K562 (cell line): ENCODE measurements at regions not wholly inside any gene's neighbourhood (a gene's known extent, or its start where the extent isn't known, plus 50 kb on each side); places are given as distances from the start of the nearest gene placed in this dataset.

Experiments used
- ATAC-seq: fragments of 200-7000 bp; cut with Tn5 transposase; 3 replicates; pipeline ENCODE4 v1.9.1; 2020; ENCODE audit warnings: moderate library complexity
- BruUV-seq: library from RNA; stranded (reverse); fragments of 400-500 nt; replicated peaks from 2 replicates; lab custom pipeline; 2021; lab: Mats Ljungman, UMichigan
- CTCF ChIA-PET: fragments of 300-600 bp; formaldehyde crosslinking; extraction: SDS; loops from one replicate; lab custom pipeline; 2021; ENCODE audit warnings: low intra/inter-chr PET ratio; lab: Yijun Ruan, JAX
- POLR2A ChIA-PET: fragments of 300-600, 350-650 bp; sonication (Branson Sonifier 250); formaldehyde crosslinking; extraction: SDS; loops from one replicate; lab custom pipeline; 2021; ENCODE audit warnings: antibody characterized with exemption, inconsistent platforms; lab: Yijun Ruan, JAX
- DNase-seq, 4 experiments: peaks; one replicate each; pipeline versions ENCODE4 v3.0.0 to v3.0.0-alpha.2; 2011 to 2018; ENCODE audit warnings: low spot score in 3 of 4, mixed read lengths in 3 of 4; ENCODE audit errors: extremely low read depth in 1 of 4
- FAIRE-seq: peaks from 2 replicates; lab custom pipeline; 2011; peaks lifted over from hg19 to GRCh38; lab: Jason Lieb, UNC
- H2AFZ ChIP-seq: 2 replicates; pipeline ENCODE4 v1.6.0; 2011; ENCODE audit warnings: low read depth, low read length, control low read depth, inconsistent platforms
- H3K27ac ChIP-seq: fragments of 200-600 bp; 3 replicates; pipeline ENCODE4 v1.8.0; 2011; ENCODE audit warnings: low read depth, mild to moderate bottlenecking, control low read depth, inconsistent platforms, low read length, moderate library complexity, mixed read lengths; ENCODE audit errors: extremely low read depth
- H3K27me3 ChIP-seq, 2 experiments: fragments of 300-600 bp in 1 of 2; 2 replicates in 1 of 2; 3 replicates in 1 of 2; pipeline versions ENCODE4 v1.6.0 to v1.8.0; 2011; ENCODE audit warnings: inconsistent platforms in 2 of 2, low read length in 2 of 2, mild to moderate bottlenecking in 1 of 2, mixed read lengths in 1 of 2, moderate library complexity in 1 of 2; ENCODE audit not compliant: control insufficient read depth in 2 of 2, insufficient read depth in 2 of 2
- H3K36me3 ChIP-seq: fragments of 300-600 bp; 3 replicates; pipeline ENCODE4 v1.8.0; 2011; ENCODE audit warnings: mild to moderate bottlenecking, low read length, inconsistent platforms; ENCODE audit not compliant: control insufficient read depth, insufficient read depth
- H3K4me1 ChIP-seq, 2 experiments: fragments of 200-600 bp in 1 of 2; replicated peaks in 1 of 2; 2 replicates in 1 of 2; 3 replicates in 1 of 2; pipeline versions ENCODE4 v1.5.1 to v1.8.0; 2011; ENCODE audit warnings: inconsistent platforms in 2 of 2, low read length in 2 of 2, mild to moderate bottlenecking in 1 of 2, mixed read lengths in 1 of 2, moderate library complexity in 1 of 2; ENCODE audit not compliant: control insufficient read depth in 2 of 2, insufficient read depth in 2 of 2
- H3K4me2 ChIP-seq: 2 replicates; pipeline ENCODE4 v1.6.1; 2011; ENCODE audit warnings: low read length, control low read depth, inconsistent platforms, mixed read lengths; ENCODE audit not compliant: insufficient read depth
- H3K4me3 ChIP-seq: fragments of 200-600 bp; sonication (generic), shearing (Covaris generic); 2 replicates; pipeline ENCODE4 v1.5.1; 2016; ENCODE audit warnings: control low read depth, inconsistent platforms
- H3K79me2 ChIP-seq: fragments of 200-600 bp; 3 replicates; pipeline ENCODE4 v1.8.0; 2011; ENCODE audit warnings: low read length, inconsistent platforms; ENCODE audit not compliant: control insufficient read depth, insufficient read depth
- H3K9ac ChIP-seq, 2 experiments: 2 replicates each; pipeline versions ENCODE4 v1.6.0 to v1.6.1; 2011; ENCODE audit warnings: low read depth in 2 of 2, low read length in 2 of 2, control low read depth in 1 of 2, inconsistent platforms in 1 of 2, mild to moderate bottlenecking in 1 of 2, mixed read lengths in 1 of 2; ENCODE audit not compliant: insufficient read depth in 1 of 2
- H3K9me1 ChIP-seq: one replicate; pipeline ENCODE4 v1.6.0; 2011; ENCODE audit warnings: inconsistent platforms, mild to moderate bottlenecking, low read length, moderate library complexity; ENCODE audit not compliant: control insufficient read depth, insufficient read depth
- H3K9me3 ChIP-seq: replicated peaks from 2 replicates; pipeline ENCODE4 v1.5.1; 2011; ENCODE audit warnings: low read depth, low read length, inconsistent platforms; ENCODE audit not compliant: control insufficient read depth, insufficient read depth
- H4K20me1 ChIP-seq: replicated peaks from 2 replicates; pipeline ENCODE4 v1.6.1; 2011; ENCODE audit warnings: low read length, inconsistent platforms, mixed read lengths; ENCODE audit not compliant: control insufficient read depth, insufficient read depth
- MCM3 ChIP-seq: fragments of 450-650 bp; IDR thresholded peaks from 2 replicates; pipeline ENCODE4 v1.6.1; 2016
- SIN3B ChIP-seq: fragments of 450-650 bp; IDR thresholded peaks from 2 replicates; pipeline ENCODE4 v1.6.1; 2017; ENCODE audit warnings: low read depth, mild to moderate bottlenecking, moderate library complexity
- XRCC5 ChIP-seq: fragments of 200-400 bp; formaldehyde crosslinking; IDR thresholded peaks from 2 replicates; pipeline ENCODE4 v1.6.1; 2017; ENCODE audit warnings: low read depth, mild to moderate bottlenecking, low read length
- WGBS: fragments of 100-300 bp; shearing (Covaris generic); methylation state at CpG from one replicate; pipeline ENCODE4 v1.1.6; 2016; ENCODE audit warnings: low coverage, mixed read lengths; ENCODE audit not compliant: insufficient coverage; ENCODE audit errors: missing lambda C conversion rate; 5-methylcytosine and 5-hydroxymethylcytosine counted together
- in situ Hi-C: fragments of 300-500 bp; cut with MboI; formaldehyde crosslinking; loops from 4 replicates; pipeline ENCODE4 v1.15.0; 2018; ENCODE audit warnings: inconsistent platforms, mixed read lengths
- intact Hi-C: fragments of 100-400 bp; cut with micrococcal nuclease; formaldehyde crosslinking; loops from 2 replicates; pipeline ENCODE4 v1.14.2; 2022
- TF ChIP-seq, protein P1 (sequence below): sonication (generic); formaldehyde crosslinking; IDR thresholded peaks from 2 replicates; pipeline ENCODE4 v1.8.0; 2022; ENCODE audit warnings: missing genetic modification reagents, mild to moderate bottlenecking, moderate library complexity, borderline replicate concordance
- TF ChIP-seq, protein P2 (sequence below): fragments of 250-450 bp; sonication (Bioruptor Pico); IDR thresholded peaks from 2 replicates; pipeline ENCODE4 v1.8.0; 2022; ENCODE audit warnings: inconsistent platforms

DNA sequence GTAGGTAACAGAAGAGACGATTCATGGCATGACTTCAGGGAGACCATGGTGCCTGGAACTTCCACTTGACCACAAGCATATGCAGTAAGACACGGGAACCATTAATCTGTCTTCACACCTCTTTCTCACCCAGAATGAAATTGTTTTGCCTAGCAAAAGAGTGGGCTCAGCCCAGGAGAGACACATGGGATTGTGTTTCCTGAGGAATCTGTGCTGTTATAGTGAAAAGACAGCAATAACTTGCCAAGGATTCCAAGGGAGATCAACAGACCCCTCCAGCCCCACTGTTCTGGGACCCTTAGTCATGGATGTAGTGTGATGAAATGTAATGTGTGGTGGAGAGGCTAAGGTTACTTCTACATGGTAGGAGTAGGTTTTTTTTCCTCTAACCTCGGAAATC lies 192.5 kb upstream of the NPVF start:
- intact Hi-C loops: no loop called here
- BruUV-seq: no TSS peak

More for the DNA sequence above, 192.5 kb upstream of the NPVF start:
- Histone ChIP-seq H3K9me3 (no peaks in the 10 kb centered on the region), H3K4me1 (no peaks in the 10 kb centered on the region), H3K9me1 (no peaks in the 10 kb centered on the region), H3K79me2 (no peaks in the 10 kb centered on the region), H3K4me2 (no peak overlapping the region), H3K9ac (no peak overlapping the region), H3K27ac (no peak overlapping the region), H3K27me3 (peaks cover 0 to 4% of the 10 kb centered on the region in 2 experiments; a peak in 2 of 5 replicates), H3K36me3 (no peaks in the 10 kb centered on the region), H3K4me3 (no peak overlapping the region), H4K20me1 (no peaks in the 10 kb centered on the region), H2AFZ (no peak overlapping the region)
- ATAC-seq (no peak), FAIRE-seq (peak; percentile 55), DNase-seq (no peak)
- in situ Hi-C loops: no loop called here
- POLR2A ChIA-PET: no interaction called here
- 0% methylated on average over 3 of the region's 3 CpGs for WGBS
- TF ChIP-seq, protein P1, sequence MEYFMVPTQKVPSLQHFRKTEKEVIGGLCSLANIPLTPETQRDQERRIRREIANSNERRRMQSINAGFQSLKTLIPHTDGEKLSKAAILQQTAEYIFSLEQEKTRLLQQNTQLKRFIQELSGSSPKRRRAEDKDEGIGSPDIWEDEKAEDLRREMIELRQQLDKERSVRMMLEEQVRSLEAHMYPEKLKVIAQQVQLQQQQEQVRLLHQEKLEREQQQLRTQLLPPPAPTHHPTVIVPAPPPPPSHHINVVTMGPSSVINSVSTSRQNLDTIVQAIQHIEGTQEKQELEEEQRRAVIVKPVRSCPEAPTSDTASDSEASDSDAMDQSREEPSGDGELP (CRISPR knock-in tag): no peak
- no peak for TF ChIP-seq MCM3
- TF ChIP-seq, protein P2, sequence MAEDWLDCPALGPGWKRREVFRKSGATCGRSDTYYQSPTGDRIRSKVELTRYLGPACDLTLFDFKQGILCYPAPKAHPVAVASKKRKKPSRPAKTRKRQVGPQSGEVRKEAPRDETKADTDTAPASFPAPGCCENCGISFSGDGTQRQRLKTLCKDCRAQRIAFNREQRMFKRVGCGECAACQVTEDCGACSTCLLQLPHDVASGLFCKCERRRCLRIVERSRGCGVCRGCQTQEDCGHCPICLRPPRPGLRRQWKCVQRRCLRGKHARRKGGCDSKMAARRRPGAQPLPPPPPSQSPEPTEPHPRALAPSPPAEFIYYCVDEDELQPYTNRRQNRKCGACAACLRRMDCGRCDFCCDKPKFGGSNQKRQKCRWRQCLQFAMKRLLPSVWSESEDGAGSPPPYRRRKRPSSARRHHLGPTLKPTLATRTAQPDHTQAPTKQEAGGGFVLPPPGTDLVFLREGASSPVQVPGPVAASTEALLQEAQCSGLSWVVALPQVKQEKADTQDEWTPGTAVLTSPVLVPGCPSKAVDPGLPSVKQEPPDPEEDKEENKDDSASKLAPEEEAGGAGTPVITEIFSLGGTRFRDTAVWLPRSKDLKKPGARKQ (CRISPR knock-in tag): no peak
- no peak for TF ChIP-seq XRCC5
- no peak for TF ChIP-seq SIN3B
- CTCF ChIA-PET: no interaction called here
